Omental fat pad (tissue), 3 donors: ENCODE measurements at regions not wholly inside any gene's neighbourhood (a gene's known extent, or its start where the extent isn't known, plus 50 kb on each side); places are given as distances from the start of the nearest gene placed in this dataset.

Experiments used
- ATAC-seq: fragments of 150-250 bp; one replicate; pipeline ENCODE4 v1.9.1; 2016; ENCODE audit warnings: mild to moderate bottlenecking, moderate library complexity; ENCODE audit not compliant: low FRiP score
- DNase-seq: peaks from one replicate; pipeline ENCODE4 v3.0.0-alpha.2; 2019; ENCODE audit warnings: low spot score
- CTCF ChIP-seq, 3 donors: fragments of 450-650 bp; IDR thresholded peaks; one replicate each; pipeline ENCODE4 v1.5.1; 2016 to 2017; ENCODE audit warnings: antibody characterized with exemption in 3 of 3, mild to moderate bottlenecking in 3 of 3, moderate library complexity in 2 of 3

- no peak for TF ChIP-seq CTCF (IDR thresholded peaks at IDR 0.05)
- DNase-seq (no peak), ATAC-seq (no peak)
These were observed 220.0 kb upstream of the GRM7 start for GRCh38 chr3:6640907-6641306.

GRCh38 chr3:6644070-6644929 lies 216.6 kb upstream of the GRM7 start:
- no peak for ATAC-seq
- no peak for TF ChIP-seq CTCF (IDR thresholded peaks at IDR 0.05)
- DNase-seq: no peak

- TF ChIP-seq CTCF (IDR thresholded peaks at IDR 0.05): no peak
- DNase-seq (no peak), ATAC-seq (no peak)
These were observed 206.2 kb upstream of the GRM7 start for GRCh38 chr3:6654670-6655069.

- no peak for DNase-seq
- ATAC-seq: no peak
- TF ChIP-seq CTCF (IDR thresholded peaks at IDR 0.05): no peak
These were observed 205.6 kb upstream of the GRM7 start for GRCh38 chr3:6655275-6655674.

- TF ChIP-seq CTCF (IDR thresholded peaks at IDR 0.05): no peak
- ATAC-seq: no peak
These were observed 203.3 kb upstream of the GRM7 start for GRCh38 chr3:6657591-6657990.

GRCh38 chr3:6667354-6667753 lies 193.6 kb upstream of the GRM7 start:
- no peak for ATAC-seq
- TF ChIP-seq CTCF (IDR thresholded peaks at IDR 0.05): no peak

More at GRCh38 chr3:6657591-6657990, 203.3 kb upstream of the GRM7 start:
- no peak for DNase-seq

GRCh38 chr3:6671363-6671762 lies 189.6 kb upstream of the GRM7 start:
- DNase-seq: no peak
- no peak for ATAC-seq
- no peak for TF ChIP-seq CTCF (IDR thresholded peaks at IDR 0.05)

More at GRCh38 chr3:6667354-6667753, 193.6 kb upstream of the GRM7 start:
- DNase-seq: no peak
